Bone marrow (tissue), 2 donors: ENCODE measurements at regions not wholly inside any gene's neighbourhood (a gene's known extent, or its start where the extent isn't known, plus 50 kb on each side); places are given as distances from the start of the nearest gene placed in this dataset.
A peak's percentile ranks its signal among the peaks of the same experiment; 100 is the strongest.

ENCODE experiments used
- DNase-seq, 2 donors: peaks; one replicate each; lab custom pipeline; 2025; lab: John Stamatoyannopoulos, UW

DNA sequence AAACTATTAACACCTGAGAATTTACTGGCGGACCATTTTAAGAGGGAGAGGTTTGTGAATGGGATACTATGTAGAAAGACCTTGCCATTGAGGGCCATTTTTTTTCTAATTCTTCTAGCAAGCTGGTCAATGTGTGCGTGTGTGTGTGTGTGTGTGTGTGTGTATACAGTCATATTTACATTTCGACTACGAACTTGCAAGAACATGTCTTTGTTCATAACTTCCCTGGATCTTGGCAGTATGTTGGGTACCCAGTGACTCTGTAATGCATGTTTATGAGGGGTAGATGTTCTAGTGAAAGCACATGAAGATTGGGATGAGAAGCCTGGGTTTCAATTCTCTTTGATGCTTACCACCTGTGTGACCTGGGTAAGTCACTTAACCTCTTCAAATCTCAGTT is 133.6 kb downstream of the UBE2E3 start:
- no peak for DNase-seq

DNA sequence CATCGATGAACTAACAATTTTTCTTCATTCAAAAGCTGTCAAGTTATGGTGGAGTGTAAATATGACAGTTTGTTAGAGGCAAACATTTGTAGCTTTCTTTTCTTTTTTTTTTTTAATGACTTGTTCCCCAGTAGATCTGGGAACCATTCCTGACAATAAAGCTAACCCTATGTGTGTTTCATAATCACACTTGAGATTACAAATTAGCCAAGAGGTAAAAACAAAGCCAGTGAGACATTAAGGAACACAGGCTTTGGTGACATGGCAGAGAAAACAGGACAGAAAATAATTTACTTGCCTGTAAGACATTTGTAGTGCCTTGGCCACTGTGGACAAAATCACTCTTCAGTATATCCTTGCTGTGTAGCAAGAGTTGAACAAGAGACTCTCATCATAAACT is 135.9 kb downstream of the UBE2E3 start:
- DNase-seq: no peak

DNA sequence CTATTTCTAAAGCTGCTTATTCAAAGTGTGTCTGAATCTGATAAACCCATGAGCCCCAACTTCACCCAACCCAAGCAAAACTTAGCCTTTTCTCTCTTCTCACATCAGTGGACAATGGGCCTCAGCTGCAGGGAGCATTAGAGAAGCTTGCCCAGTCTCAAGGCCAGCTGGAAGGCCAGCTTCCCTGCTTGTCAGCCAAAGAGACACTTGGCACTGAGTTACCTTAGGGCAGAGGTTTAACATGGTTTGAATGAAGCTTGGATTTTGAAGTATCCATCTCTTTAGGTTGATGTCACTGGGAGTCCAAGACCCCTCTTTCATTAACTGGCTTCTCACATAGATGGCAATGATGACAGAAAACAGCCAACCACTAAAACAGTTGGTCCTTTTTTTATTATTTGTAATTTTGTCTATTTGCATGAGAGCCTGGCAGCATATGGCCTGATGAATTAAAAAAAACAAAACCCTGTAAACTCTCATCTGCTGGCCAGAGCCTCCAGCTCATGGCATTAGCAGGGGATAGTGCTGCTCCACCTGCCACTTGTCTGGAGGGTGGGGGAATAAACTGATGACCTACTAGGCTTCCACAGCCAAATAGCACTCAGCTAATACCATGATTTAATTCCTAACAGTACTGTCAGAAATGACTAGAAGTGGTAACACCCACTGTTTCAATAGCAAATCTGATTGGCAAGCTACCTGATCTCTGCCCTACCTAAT is 137.0 kb downstream of the UBE2E3 start:
- no peak for DNase-seq

DNA sequence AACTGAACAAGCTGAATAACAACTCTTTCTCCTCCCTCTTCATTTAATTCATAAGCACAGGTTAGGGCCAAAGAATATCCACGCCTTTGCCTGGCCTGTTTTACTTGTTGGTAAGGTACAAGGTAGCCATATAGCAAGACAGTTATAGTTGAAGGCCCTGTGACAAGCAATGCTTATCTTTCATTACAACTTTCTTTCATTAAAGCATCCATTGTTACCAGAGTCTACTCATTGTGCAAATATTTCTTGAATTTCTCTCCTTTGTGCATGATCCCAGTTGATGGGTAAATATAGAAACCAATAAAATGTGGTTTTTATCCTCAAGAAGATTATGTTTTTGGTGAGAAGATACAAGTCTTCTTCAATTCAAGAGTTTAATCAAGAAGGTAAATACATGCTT is 140.2 kb downstream of the UBE2E3 start:
- no peak for DNase-seq

DNA sequence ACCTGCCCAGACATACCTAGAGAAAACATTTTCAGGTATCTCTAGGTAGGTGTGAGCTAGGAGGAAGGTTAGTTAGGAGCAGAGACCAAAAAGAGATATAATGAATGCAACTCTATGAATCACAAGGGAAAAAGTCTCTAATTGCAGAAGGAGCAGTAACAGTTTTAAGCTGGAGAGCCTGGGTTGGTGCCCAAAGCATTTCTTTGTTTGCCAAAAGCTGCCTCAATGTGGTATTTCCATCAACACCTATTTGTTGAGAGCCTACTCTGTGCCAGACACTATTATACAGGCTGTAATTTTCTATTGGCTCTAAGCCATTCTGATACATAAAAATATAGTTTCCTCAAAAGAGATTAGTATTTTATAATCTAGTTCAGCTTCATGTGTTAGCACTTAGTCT is 141.6 kb downstream of the UBE2E3 start:
- no peak for DNase-seq

DNA sequence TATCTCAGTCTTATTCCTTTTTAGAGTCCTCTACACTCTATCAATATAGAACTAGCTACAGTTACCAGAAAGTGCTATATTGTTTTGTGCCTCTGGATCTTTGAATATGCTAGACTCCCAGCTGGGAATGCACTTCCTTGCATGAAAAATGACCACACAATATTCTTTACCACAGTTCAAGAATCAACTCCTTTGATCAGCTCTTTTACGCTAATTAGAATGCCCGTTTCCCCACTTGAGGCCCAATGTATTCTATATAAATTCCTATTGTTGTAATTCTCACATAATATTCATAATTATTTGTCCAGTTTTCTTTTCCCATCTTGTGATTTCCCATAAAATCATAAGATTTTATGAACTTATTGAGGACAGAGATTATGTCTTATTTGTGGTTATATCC is 142.2 kb downstream of the UBE2E3 start:
- DNase-seq: no peak

DNA sequence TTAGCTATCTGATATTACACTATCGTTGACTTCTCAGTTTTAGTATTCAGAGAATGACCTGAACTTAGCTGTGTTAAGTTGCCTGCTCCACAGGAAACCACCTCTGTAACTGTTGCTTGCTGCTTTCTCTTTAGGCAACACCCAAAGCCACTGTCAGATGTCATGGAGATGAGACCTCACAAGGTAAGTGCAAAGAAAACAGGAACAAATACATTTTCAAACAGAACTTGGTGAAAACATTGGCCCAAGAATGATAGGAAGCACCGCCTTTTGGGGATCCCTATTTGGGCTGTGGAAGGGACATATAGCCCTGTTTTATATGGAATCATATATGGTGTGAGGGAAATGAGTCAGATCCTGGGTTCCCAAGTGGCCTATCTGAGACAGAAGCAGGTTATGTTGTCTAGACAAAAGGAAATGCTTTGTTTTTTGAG is 143.4 kb downstream of the UBE2E3 start:
- DNase-seq: peak in 1 of 2 donors; percentile 30

DNA sequence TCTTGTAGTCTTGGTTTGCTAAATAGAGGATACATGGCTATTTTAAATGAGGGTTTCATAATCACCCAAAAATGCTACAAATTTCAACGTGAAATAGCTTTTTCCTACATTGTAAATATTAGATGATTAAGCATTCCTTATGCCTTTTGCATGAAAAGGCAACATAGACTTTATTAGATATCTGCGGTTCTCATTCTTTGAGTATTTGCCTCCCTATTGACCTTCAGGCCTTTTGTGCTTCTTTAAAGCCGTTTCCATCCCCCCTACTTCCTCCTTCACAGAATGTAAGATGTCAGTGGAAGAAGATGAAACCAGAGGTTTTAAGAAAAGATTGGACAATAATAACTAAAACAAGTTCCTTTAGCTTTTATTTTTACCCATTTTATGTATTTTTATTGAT is 144.1 kb downstream of the UBE2E3 start:
- DNase-seq: no peak

DNA sequence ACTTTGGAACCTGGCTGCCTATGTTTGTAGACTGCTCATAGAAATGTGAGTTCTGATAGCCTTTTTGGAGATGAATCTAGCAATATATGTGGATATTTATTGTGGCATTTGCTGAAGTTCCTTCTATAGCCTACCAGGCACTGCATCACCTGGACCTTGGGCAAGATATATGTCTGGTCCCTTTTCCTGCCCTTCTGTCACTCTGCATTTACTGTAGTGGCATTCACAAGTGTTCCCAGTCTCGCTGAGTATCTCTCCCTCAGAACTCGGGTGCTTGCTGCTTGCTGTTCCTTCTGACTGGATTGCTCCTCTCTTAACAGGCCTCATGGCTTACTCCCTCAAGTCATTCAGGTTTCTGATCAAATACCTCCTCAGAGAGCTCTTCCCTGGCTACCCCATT is 145.0 kb downstream of the UBE2E3 start:
- no peak for DNase-seq

DNA sequence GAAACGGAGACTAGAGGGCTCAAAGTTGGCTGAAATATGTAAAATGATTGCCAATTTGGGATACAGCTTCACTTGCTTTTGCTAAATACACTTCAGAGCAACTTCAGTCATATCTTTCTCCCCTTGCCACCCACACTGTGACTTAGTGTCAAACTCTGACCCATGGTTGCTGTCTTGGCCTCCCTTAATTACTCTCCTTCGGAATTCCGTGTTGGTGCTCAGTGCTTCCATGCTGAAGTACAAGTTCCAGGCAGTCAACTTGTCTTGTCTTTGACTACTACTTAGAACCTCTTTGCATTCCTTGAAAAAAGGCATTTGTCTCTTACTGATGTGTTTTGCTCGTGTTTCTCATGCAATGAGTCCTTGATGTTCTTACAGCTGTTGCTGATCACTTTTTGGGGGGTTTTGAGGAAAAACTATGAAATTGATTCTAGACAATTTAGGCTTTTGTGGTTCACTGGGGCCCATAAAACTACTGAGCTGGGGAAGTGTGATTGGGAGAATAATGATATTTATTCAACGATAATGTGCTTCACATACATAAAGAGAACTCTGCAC is 146.0 kb downstream of the UBE2E3 start:
- no peak for DNase-seq

DNA sequence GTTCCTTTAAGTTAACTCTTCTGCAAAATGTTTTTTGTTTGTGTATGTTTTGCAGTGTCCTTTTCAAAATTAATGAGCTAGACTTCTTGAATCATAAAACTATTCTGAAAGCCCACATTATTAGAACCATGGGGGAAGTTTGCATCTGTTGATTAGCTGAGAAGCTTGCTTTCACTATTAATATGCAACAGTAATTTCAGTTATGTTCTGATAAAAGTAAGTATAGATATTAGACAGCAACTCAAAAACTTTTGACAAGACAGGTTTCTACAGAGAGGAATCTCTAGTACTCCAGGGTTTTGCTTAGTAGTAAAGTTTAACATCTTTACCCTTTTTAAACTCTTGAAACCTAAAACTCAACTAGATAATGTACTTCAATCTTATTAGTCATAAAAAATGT is 147.8 kb downstream of the UBE2E3 start:
- no peak for DNase-seq

DNA sequence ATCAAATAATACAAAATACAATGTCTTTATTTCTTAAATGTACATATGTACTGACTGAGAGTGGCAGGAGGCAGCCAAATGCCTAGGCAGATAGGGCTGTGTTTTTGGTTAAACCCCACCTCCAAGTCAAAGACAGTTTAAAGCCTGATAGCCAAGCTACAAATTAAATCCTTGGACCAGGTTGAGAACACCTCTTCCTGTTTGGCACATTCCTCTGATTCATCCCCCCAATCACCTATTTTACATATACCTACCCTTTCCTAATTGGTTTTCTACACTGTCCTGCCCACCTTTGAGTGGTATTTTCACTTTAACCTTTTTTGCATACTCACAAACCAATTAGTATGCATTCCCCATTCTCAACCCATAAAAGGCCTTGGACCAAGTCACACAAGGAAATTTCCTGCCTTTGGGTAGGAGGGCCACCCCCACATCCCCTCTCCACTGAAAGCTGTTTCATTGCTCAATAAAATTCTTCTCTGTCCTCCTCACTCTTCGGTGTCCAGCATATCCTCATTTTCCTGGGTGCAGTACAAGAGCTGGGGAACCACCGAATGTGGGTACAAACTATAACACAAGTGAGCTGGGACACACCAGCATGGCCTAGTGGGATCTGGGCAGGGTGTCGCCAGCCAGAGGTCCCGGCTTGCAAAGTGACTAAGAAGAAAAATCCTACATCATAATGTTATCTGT is 149.1 kb downstream of the UBE2E3 start:
- no peak for DNase-seq

DNA sequence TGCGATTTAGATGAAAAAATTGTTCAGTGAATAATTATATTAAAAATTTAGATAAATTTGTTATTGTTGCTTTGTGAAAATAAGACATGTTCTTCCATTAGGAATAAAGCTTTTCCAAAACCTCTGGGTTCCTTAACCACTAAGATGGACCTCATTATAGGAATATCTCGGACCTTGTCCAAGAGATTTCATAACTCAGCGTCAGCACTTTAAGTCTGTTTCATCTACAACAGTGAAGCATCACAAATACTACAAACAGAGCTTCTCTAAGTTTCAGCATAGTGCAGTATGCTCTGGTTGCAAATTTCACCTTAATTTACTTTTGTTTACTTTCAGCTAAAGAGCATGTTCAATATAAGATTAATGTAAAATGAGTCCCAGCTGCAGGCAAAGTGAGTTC is 150.3 kb downstream of the UBE2E3 start:
- no peak for DNase-seq

DNA sequence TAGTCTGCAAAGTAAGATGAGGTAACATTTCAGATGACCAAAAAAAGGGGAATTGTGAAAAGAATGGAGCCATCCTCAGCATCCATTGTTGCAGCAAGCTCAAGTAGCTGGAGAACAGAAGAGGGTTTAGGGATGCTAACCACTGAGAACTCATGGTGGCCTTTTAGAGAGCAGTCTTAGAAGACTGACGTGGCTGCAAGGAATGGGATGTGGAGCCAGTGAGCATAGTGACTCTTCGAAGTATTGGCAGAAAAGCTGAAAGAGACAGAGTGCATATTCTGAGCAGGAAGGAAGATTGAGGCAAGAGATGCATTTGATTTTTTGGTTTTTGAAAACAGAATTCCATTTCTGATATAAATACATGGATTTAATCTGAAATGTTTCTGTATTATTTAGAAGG is 151.2 kb downstream of the UBE2E3 start:
- DNase-seq: no peak

DNA sequence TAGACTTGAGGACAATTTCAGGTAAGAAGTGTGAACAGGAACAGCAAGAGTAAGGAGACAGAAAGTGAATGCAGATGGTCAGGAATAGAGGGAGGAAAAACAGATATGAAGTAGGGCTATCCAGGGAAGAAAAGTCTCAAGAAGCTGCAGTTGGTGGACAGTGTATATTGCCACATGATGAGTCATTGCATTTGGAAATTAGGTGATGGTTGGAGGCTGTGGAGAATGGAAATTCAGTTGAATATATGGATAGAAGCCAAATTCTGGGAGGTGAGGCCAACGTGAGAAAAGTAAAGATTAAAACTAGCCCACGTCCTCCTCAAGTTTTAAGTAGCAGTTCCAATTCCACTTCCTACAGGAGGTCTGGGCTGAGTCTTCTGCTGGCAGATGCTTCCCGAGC is 158.4 kb downstream of the UBE2E3 start:
- DNase-seq: no peak

DNA sequence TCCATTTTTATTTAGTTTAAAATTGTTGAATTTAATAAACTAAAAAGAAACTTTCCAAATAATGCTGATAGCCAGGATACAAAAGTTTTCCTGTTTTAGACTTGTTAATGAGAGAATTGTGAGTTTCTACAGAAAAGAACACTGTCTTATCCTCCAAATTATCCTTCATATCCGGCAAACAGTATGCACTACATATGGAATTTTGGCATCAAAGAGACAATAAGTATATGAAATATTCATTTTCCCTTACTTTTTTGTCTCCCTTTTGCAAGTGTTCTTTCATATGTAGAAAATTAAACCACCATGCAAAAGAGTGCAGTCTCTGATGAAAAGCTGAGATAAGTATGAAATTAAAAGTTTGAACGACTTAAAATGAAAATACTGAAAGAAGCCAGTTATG is 159.4 kb downstream of the UBE2E3 start:
- DNase-seq: no peak

DNA sequence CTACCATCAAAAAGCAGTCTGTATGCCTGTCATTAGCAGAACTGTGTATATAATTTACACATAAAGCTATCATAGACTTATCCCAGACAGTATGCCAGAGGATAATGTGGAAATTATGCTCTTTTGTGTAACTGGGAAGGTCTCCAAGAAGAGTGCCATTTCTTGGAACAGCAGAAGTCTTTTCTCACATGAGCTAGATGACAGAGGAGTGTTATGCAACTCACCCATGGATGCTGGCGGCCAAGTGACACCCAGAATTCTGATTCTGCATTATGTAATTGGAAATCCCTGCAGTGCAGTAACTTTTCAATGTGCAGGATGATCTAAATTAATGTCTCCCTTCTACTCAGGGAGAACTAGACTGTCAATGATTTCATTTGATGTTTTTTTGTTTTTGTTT is 160.0 kb downstream of the UBE2E3 start:
- DNase-seq: no peak

DNA sequence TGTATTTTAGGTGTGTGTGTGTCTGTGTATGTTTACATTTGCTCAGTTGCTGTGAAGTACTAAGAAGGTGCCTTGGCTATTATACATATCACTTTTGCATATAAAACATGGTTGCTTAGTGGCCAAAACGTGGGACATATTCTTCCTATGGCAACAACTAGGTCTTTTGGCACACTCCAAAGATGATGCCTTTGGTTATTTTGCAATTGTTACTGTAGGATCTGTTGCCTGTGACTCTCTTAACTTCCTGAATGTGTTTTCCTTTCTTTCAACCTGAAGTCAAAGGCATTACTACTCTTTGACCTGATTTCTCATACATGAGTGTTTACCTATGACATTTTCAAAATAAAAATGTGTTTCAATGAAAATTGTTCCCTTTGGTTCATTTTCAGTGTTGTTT is 160.5 kb downstream of the UBE2E3 start:
- DNase-seq: no peak

DNA sequence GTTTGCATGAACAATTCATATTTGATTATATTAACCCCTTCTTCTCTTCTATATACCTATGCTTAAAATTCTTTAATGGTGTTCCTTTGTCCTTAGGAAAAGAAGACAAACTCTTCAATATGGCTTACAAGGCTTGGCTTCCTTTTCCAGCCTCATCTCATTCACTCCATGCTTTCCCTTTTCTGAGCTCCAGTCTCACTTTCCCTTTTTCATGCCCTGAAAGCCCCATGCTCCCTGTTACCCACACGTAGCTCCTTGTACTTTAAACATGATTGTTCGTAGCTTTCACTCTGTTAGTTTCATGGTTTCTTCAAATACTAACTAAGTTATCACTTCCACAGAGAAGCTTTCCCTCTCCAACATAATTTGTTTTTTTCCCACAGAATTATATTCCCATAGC is 161.3 kb downstream of the UBE2E3 start:
- no peak for DNase-seq

DNA sequence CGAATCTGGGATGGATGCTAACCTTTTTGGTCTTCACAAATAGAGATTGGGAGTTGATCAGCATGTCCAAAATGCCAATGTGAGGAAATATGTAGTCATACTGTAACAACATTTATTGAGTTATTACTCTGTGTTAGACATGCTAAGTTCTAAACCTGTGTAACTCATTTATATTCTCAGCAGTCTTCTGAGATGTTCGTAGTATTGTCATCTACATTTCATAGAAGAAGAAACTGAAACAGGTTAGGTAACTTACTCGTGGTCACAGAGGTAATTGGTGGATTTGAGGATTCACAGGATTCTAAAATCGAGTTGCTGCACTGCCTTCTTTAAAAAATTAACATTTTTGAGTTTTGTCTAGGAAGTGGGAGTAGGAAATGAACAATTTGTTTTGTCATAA is 162.1 kb downstream of the UBE2E3 start:
- DNase-seq: no peak

DNA sequence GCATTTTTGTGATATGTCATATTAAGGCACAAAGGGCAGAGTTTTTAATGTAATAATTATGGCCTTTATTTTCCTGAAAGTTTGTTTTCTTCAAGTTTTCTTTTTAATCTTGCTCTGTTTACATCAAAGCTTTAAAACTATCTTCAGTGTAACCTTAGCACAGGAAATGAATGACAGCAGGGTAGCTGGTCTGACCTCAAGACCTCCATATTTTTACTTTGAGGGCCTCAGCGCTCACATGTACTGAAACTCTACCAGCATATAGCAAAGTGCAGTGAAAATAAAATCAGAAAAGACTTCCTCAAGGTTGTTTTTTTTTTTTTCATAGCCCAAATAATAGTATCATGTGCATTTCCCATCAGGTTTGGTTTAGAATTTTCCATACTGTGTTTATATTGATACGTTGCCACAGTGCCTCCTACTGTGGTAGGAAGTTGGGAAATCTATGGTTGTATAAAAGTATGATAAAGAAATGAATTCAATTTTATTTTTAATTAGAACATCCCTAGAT is 163.4 kb downstream of the UBE2E3 start:
- DNase-seq: no peak

DNA sequence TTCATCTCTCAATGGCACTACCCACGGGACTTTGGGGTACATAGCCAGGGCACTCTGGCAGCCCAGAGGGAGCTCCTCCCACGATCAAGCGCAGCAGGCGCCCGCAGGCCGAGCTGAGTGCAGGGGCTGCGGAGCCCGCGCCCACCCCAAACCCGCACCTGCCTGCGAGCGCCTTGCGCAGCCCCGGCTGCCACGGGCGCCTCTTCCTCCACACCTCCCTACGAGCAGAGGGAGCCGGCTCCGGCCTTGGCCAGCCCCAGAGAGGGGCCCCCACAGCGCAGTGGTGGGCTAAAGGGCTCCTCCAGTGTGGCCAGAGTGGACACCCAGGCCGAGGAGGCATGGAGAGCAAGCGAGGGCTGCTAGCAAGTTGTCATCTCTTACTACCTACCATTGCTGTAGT is 165.2 kb downstream of the UBE2E3 start:
- no peak for DNase-seq

DNA sequence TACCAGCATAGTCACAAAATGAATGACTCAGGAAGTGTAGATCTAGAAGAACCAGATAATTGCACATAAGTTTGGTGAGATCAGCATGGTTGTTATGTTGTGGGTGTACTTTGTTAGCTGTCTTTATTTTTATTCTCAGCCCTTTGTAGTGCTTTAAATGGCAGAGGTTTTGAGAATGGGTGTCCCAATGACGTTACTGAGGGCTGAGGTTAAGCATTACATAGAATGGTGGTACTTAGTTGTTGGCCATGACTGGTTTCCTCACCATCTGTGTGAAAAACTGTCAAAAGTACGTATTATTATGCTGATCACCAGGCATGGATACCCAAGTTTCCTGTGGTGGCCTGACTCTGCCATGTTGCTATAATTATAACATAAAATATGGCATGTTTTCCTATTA is 165.8 kb downstream of the UBE2E3 start:
- DNase-seq: no peak
